ENCODE measurements at regions not wholly inside any gene's neighbourhood (a gene's known extent, or its start where the extent isn't known, plus 50 kb on each side); places are given as distances from the start of the nearest gene placed in this dataset.

GRCh38 chr13:37945651-37946575 lies 76.3 kb upstream of the TRPC4 start:
- no peak for TF ChIP-seq CTCF (IDR thresholded peaks at IDR 0.05; ENCODE audit: low read depth, low read length)

GRCh38 chr13:37944869-37945442 lies 75.4 kb upstream of the TRPC4 start:
- H3K4me3 ChIP-seq (ENCODE audit: low read depth, low read length) = no peak overlapping the region
- no peak for TF ChIP-seq CTCF (IDR thresholded peaks at IDR 0.05; ENCODE audit: low read depth, low read length)

More at GRCh38 chr13:37945651-37946575, 76.3 kb upstream of the TRPC4 start:
- no peak overlapping the region for H3K4me3 ChIP-seq (ENCODE audit: low read depth, low read length)

- H3K4me3 ChIP-seq (ENCODE audit: low read depth, low read length) = no peak overlapping the region
- TF ChIP-seq CTCF (IDR thresholded peaks at IDR 0.05; ENCODE audit: low read depth, low read length) = no peak
Measured at GRCh38 chr13:37944081-37944868, 74.7 kb upstream of the TRPC4 start.

- TF ChIP-seq CTCF (IDR thresholded peaks at IDR 0.05; ENCODE audit: low read depth, low read length) = no peak
Measured at GRCh38 chr13:37942929-37943328, 73.4 kb upstream of the TRPC4 start.

GRCh38 chr13:37934339-37935191 lies 65.0 kb upstream of the TRPC4 start:
- H3K4me3 ChIP-seq (ENCODE audit: low read depth, low read length) = no peak overlapping the region
- no peak for TF ChIP-seq CTCF (IDR thresholded peaks at IDR 0.05; ENCODE audit: low read depth, low read length)

More at GRCh38 chr13:37942929-37943328, 73.4 kb upstream of the TRPC4 start:
- no peak overlapping the region for H3K4me3 ChIP-seq (ENCODE audit: low read depth, low read length)

- no peak for TF ChIP-seq CTCF (IDR thresholded peaks at IDR 0.05; ENCODE audit: low read depth, low read length)
- H3K4me3 ChIP-seq (ENCODE audit: low read depth, low read length) = no peak overlapping the region
Measured at GRCh38 chr13:37929308-37929707, 59.7 kb upstream of the TRPC4 start.
